Transverse colon (tissue), 4 donors: ENCODE measurements at regions not wholly inside any gene's neighbourhood (a gene's known extent, or its start where the extent isn't known, plus 50 kb on each side); places are given as distances from the start of the nearest gene placed in this dataset.
"Not testable (repeated sequence)": the region's sequence is repeated elsewhere in the genome, so short reads cannot be mapped to it uniquely, and the experiment has no call there.

Experiments used
- DNase-seq: peaks from one replicate; pipeline ENCODE4 v3.0.0-alpha.2; 2019
- H3K27ac ChIP-seq, 4 donors: fragments of 200-600 bp; sonication (generic); 2 replicates each; pipeline ENCODE4 v1.5.1; 2016 to 2018; ENCODE audit warnings: inconsistent platforms in 4 of 4
- H3K27me3 ChIP-seq: fragments of 200-600 bp; sonication (generic); 2 replicates; pipeline ENCODE4 v1.5.1; 2017; ENCODE audit warnings: inconsistent platforms
- H3K36me3 ChIP-seq, 4 donors: fragments of 200-600 bp; sonication (generic); 2 replicates each; pipeline ENCODE4 v1.5.1; 2017 to 2019; ENCODE audit warnings: inconsistent platforms in 4 of 4
- H3K4me1 ChIP-seq, 4 donors: fragments of 200-600 bp; sonication (generic); 2 replicates each; pipeline ENCODE4 v1.5.1; 2017 to 2020; ENCODE audit warnings: inconsistent platforms in 4 of 4
- H3K4me3 ChIP-seq, 4 donors: fragments of 200-600 bp; sonication (generic); 1 replicate in 1 of 4; 2 replicates in 3 of 4; pipeline versions ENCODE4 v1.5.1 to v1.6.1; 2017 to 2019; ENCODE audit warnings: inconsistent platforms in 4 of 4
- H3K9me3 ChIP-seq, 2 donors: fragments of 200-600 bp; sonication (generic); 2 replicates each; pipeline ENCODE4 v1.5.1; 2017 to 2019; ENCODE audit warnings: inconsistent platforms in 2 of 2
- CTCF ChIP-seq, 5 experiments: fragments of 200-600 bp in 3 of 5; fragments of 450-650 bp in 2 of 5; sonication (generic) in 3 of 5; IDR thresholded peaks; 1 replicate in 2 of 5; 2 replicates in 3 of 5; pipeline ENCODE4 v1.5.1; 2016 to 2017; ENCODE audit warnings: antibody characterized with exemption in 5 of 5, inconsistent platforms in 3 of 5, mild to moderate bottlenecking in 2 of 5, moderate library complexity in 1 of 5
- EP300 ChIP-seq: sonication (generic); formaldehyde crosslinking; IDR thresholded peaks from one replicate; pipeline ENCODE4 v1.6.1; 2017; ENCODE audit warnings: antibody characterized with exemption, low read depth
- POLR2A ChIP-seq: fragments of 450-650 bp; IDR thresholded peaks from one replicate; pipeline ENCODE4 v1.6.1; 2016; ENCODE audit warnings: antibody characterized with exemption, mild to moderate bottlenecking, moderate library complexity
- POLR2AphosphoS5 ChIP-seq, 3 donors: sonication (generic); formaldehyde crosslinking; IDR thresholded peaks; one replicate each; pipeline ENCODE4 v1.6.1; 2016; ENCODE audit warnings: antibody characterized with exemption in 3 of 3
- WGBS, 2 donors: methylation state at CpG; one replicate each; pipeline ENCODE4 v1.1.5; 2018; ENCODE audit warnings: low coverage in 1 of 2; 5-methylcytosine and 5-hydroxymethylcytosine counted together
- in situ Hi-C, 4 donors: fragments of 200-750 bp; cut with MboI; loops; one replicate each; pipeline versions ENCODE4 v1.15.0 to v1.15.1; 2017; ENCODE audit warnings: low sequenced_read_pairs in 3 of 4, low pct_ligation_motif_present in 1 of 4, low pct_unique_long_range_greater_than_20kb in 1 of 4
- intact Hi-C: fragments of 100-400 bp; cut with DNase I; formaldehyde crosslinking; loops from one replicate; pipeline ENCODE4 v1.15.1; 2023; ENCODE audit warnings: low total_unique reads

- H3K4me3 ChIP-seq = no peak overlapping the region
- DNase-seq = no peak
- in situ Hi-C loops = no loop called here
- no peaks in the 10 kb centered on the region for H3K27me3 ChIP-seq
- TF ChIP-seq POLR2A (no peak), EP300 (no peak), CTCF (IDR thresholded peaks at IDR 0.05) (no peak), POLR2AphosphoS5 (IDR thresholded peaks at IDR 0.05) (no peak)
- H3K4me1 ChIP-seq = no peaks in the 10 kb centered on the region
- H3K36me3 ChIP-seq = no peaks in the 10 kb centered on the region
- intact Hi-C loops = no loop called here
- no peak overlapping the region for H3K27ac ChIP-seq
- no peaks in the 10 kb centered on the region for H3K9me3 ChIP-seq
- WGBS, 2 donors = 56 to 59% methylated on average over 2 to 5 of the region's 5 CpGs
Measured at GRCh38 chr1:171397851-171398469, 84.0 kb downstream of the FMO4 start.

- no peak for DNase-seq
- no peaks in the 10 kb centered on the region for H3K9me3 ChIP-seq
- in situ Hi-C loops = no loop called here
- no peaks in the 10 kb centered on the region for H3K4me1 ChIP-seq
- H3K27ac ChIP-seq = no peak overlapping the region
- intact Hi-C loops = no loop called here
- WGBS, 2 donors = 77% methylated on average over 7 of the region's 7 CpGs; no CpG with 5 or more reads in 1 of the 2 donors
- TF ChIP-seq POLR2AphosphoS5 (IDR thresholded peaks at IDR 0.05) (no peak), POLR2A (no peak), EP300 (no peak), CTCF (IDR thresholded peaks at IDR 0.05) (no peak)
- H3K27me3 ChIP-seq = no peaks in the 10 kb centered on the region
- H3K36me3 ChIP-seq = no peaks in the 10 kb centered on the region
- H3K4me3 ChIP-seq = no peak overlapping the region
Measured at GRCh38 chr1:171403393-171403792, 81.9 kb upstream of the PRRC2C start.

DNA sequence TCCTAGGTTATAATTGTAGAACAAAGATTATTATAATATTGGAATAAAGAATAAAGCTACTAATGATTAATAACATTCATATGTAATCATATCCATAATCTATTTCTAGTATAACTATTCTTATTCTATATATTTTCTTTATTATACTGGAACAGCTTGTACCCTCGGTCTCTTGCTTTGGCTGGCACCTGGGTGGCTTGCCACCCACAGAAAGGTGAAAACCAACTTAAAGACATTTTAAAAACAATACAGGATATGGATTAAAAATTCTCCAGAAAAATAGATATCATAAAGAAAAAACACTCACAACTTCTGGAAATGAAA lies 80.0 kb upstream of the PRRC2C start:
- intact Hi-C loops = no loop called here
- Histone ChIP-seq H3K27ac (no peak overlapping the region), H3K9me3 (no peaks in the 10 kb centered on the region), H3K27me3 (no peaks in the 10 kb centered on the region), H3K36me3 (no peaks in the 10 kb centered on the region), H3K4me1 (no peaks in the 10 kb centered on the region), H3K4me3 (no peak overlapping the region)
- DNase-seq = no peak
- TF ChIP-seq CTCF (IDR thresholded peaks at IDR 0.05) = no peak
- no peak for TF ChIP-seq POLR2A
- TF ChIP-seq EP300 = no peak
- TF ChIP-seq POLR2AphosphoS5 (IDR thresholded peaks at IDR 0.05) = no peak
- 29 to 78% methylated on average over 1 of the region's 1 CpG for WGBS, 2 donors
- in situ Hi-C loops = no loop called here

DNA sequence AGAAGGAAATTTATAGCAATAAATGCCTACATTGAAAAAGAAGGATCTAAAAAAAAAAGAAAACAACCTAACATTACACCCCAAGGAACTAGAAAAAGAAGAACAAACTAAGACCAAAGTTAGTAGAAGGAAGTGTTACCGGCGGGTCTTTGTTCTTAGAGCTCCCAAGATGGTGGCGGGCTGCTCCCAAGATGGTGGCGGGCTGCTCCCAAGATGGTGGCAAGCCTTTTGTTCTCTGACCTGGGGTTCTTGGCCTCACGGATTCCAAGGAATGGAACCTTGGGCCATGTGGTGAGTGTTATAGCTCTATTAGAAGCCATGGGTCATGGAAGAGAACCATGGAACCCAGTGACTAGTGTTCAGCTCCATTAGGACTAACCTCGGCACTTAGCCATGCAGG lies 71.8 kb upstream of the PRRC2C start:
- in situ Hi-C loops, intact Hi-C loops, H3K27me3 ChIP-seq, H3K9me3 ChIP-seq, DNase-seq, H3K4me1 ChIP-seq, H3K4me3 ChIP-seq, H3K36me3 ChIP-seq, H3K27ac ChIP-seq: not testable (repeated sequence)
- 96 to 97% methylated on average over 6 of the region's 6 CpGs for WGBS, 2 donors

GRCh38 chr1:171418546-171418945 lies 66.8 kb upstream of the PRRC2C start:
- H3K4me3 ChIP-seq = no peak overlapping the region
- in situ Hi-C loops (no loop called here), intact Hi-C loops (no loop called here)
- no peaks in the 10 kb centered on the region for H3K4me1 ChIP-seq
- no peak for DNase-seq
- no peak for TF ChIP-seq POLR2A
- no peak for TF ChIP-seq POLR2AphosphoS5 (IDR thresholded peaks at IDR 0.05)
- no peak for TF ChIP-seq CTCF (IDR thresholded peaks at IDR 0.05)
- TF ChIP-seq EP300 = no peak
- H3K36me3 ChIP-seq = no peaks in the 10 kb centered on the region
- no peaks in the 10 kb centered on the region for H3K27me3 ChIP-seq
- H3K27ac ChIP-seq = no peak overlapping the region
- 85 to 87% methylated on average over 3 of the region's 3 CpGs for WGBS, 2 donors
- peaks cover 0 to 5% of the 10 kb centered on the region in 2 donors for H3K9me3 ChIP-seq
